Testis (tissue), 2 donors: ENCODE measurements at regions not wholly inside any gene's neighbourhood (a gene's known extent, or its start where the extent isn't known, plus 50 kb on each side); places are given as distances from the start of the nearest gene placed in this dataset.

ENCODE experiments used
- DNase-seq: peaks from one replicate; pipeline ENCODE4 v3.0.0-alpha.2; 2019
- H3K27ac ChIP-seq, 2 donors: fragments of 200-600 bp; sonication (generic); one replicate each; pipeline ENCODE4 v1.5.1; 2019
- H3K27me3 ChIP-seq: fragments of 200-600 bp; sonication (generic); one replicate; pipeline ENCODE4 v1.5.1; 2019
- H3K36me3 ChIP-seq: fragments of 200-600 bp; sonication (generic); one replicate; pipeline ENCODE4 v1.5.1; 2017; ENCODE audit warnings: low read depth; ENCODE audit errors: missing control alignments
- H3K4me1 ChIP-seq: fragments of 200-600 bp; sonication (generic); one replicate; pipeline ENCODE4 v1.5.1; 2019
- H3K4me3 ChIP-seq, 2 donors: fragments of 200-600 bp; sonication (generic); one replicate each; pipeline ENCODE4 v1.5.1; 2017 to 2019
- H3K9me3 ChIP-seq: fragments of 200-600 bp; sonication (generic); one replicate; pipeline ENCODE4 v1.5.1; 2017
- CTCF ChIP-seq, 3 experiments: fragments of 450-650 bp in 2 of 3; fragments of 200-600 bp in 1 of 3; sonication (generic) in 1 of 3; IDR thresholded peaks; one replicate each; pipeline ENCODE4 v1.5.1; 2016 to 2019; ENCODE audit warnings: antibody characterized with exemption in 3 of 3, mild to moderate bottlenecking in 2 of 3, moderate library complexity in 1 of 3
- POLR2A ChIP-seq: fragments of 450-650 bp; IDR thresholded peaks from one replicate; pipeline ENCODE4 v1.6.1; 2017; ENCODE audit warnings: antibody characterized with exemption, mild to moderate bottlenecking, moderate library complexity
- WGBS, 2 donors: methylation state at CpG; one replicate each; pipeline ENCODE4 v1.1.5; 2018; 5-methylcytosine and 5-hydroxymethylcytosine counted together
- intact Hi-C: fragments of 100-400 bp; cut with DNase I; formaldehyde crosslinking; loops from one replicate; pipeline ENCODE4 v1.15.1; 2023; ENCODE audit warnings: low total_unique reads

DNA sequence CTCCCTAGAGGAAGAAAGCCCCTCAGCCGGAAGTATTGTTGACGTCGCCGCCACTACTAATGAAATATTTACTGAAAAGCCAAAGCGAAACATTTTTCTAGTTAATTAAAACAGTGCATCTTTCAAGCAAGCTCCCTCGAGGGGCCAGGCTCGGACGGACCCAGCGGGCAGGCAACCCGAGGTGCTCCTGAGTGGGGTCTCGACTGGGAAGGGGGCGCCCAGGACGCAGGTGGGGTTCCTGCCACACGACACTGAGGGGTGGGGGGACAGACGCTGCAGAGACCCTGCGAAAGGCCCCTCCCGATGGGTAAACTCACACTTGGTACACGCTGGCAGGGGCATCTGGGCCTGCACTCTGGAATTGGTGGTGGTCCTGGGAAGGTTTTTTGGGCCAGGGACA, 72.4 kb upstream of the ADGRA1 start:
- H3K36me3 ChIP-seq: no peaks in the 10 kb centered on the region
- 91% methylated on average over 12 to 18 of the region's 18 CpGs for WGBS, 2 donors
- no peak for DNase-seq
- TF ChIP-seq POLR2A: no peak
- TF ChIP-seq CTCF (IDR thresholded peaks at IDR 0.05): no peak
- H3K4me1 ChIP-seq: no peaks in the 10 kb centered on the region
- no peaks in the 10 kb centered on the region for H3K9me3 ChIP-seq
- intact Hi-C loops: no loop called here
- no peak overlapping the region for H3K27ac ChIP-seq
- H3K27me3 ChIP-seq: no peaks in the 10 kb centered on the region
- H3K4me3 ChIP-seq: no peak overlapping the region

DNA sequence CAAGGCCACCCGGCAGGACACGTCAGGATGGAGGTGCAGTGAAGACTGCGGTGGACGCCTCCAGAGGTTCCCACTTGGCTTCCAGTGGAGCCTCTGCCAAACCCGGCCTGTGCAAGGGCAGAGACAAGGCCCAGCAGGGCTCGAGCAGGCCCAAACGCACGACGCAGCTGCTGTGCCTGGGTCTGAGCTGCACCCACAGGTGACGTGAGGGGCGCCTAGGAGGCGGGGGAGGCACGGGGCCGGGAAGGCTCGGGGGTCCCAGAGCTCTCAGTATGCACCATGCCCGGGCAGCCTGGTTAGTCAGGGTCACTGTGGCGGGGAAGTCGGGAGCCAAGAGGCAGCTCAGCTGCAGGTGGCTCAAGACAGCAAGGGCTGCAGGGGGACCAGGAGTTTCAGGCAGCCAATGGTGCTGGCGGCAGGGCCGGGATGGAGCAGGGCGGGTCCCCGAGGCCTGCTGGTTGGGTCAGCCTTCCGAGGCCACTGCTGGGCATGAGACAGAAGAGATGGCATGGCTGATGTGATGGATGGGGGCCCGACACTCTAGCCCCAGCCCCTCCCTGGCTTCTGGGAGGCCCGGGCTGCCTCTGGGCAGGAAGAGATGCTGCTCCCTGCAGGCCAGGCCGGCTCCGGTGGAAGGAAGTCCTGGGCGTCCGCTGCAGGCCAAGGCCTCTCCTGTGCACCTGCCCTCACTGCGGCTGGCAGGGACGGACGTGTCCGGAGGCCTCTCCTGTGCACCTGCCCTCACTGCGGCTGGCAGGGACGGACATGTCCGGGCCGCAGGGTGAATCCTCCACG, 72.2 kb upstream of the CFAP46 start:
- no peaks in the 10 kb centered on the region for H3K27me3 ChIP-seq
- no peaks in the 10 kb centered on the region for H3K9me3 ChIP-seq
- no peaks in the 10 kb centered on the region for H3K4me1 ChIP-seq
- no peaks in the 10 kb centered on the region for H3K36me3 ChIP-seq
- TF ChIP-seq POLR2A (no peak), CTCF (IDR thresholded peaks at IDR 0.05) (no peak)
- H3K27ac ChIP-seq: no peak overlapping the region
- intact Hi-C loops: no loop called here
- H3K4me3 ChIP-seq: no peak overlapping the region
- WGBS, 2 donors: 92% methylated on average over 14 to 30 of the region's 38 CpGs
- DNase-seq: no peak

GRCh38 chr10:133013463-133013862, 71.1 kb upstream of the CFAP46 start:
- intact Hi-C loops: no loop called here
- no peaks in the 10 kb centered on the region for H3K4me1 ChIP-seq
- WGBS, 2 donors: 66 to 86% methylated on average over 18 of the region's 18 CpGs
- H3K27me3 ChIP-seq: no peaks in the 10 kb centered on the region
- H3K27ac ChIP-seq: no peak overlapping the region
- TF ChIP-seq CTCF (IDR thresholded peaks at IDR 0.05) (no peak), POLR2A (no peak)
- H3K9me3 ChIP-seq: no peaks in the 10 kb centered on the region
- H3K4me3 ChIP-seq: no peak overlapping the region
- H3K36me3 ChIP-seq: no peaks in the 10 kb centered on the region
- no peak for DNase-seq

DNA sequence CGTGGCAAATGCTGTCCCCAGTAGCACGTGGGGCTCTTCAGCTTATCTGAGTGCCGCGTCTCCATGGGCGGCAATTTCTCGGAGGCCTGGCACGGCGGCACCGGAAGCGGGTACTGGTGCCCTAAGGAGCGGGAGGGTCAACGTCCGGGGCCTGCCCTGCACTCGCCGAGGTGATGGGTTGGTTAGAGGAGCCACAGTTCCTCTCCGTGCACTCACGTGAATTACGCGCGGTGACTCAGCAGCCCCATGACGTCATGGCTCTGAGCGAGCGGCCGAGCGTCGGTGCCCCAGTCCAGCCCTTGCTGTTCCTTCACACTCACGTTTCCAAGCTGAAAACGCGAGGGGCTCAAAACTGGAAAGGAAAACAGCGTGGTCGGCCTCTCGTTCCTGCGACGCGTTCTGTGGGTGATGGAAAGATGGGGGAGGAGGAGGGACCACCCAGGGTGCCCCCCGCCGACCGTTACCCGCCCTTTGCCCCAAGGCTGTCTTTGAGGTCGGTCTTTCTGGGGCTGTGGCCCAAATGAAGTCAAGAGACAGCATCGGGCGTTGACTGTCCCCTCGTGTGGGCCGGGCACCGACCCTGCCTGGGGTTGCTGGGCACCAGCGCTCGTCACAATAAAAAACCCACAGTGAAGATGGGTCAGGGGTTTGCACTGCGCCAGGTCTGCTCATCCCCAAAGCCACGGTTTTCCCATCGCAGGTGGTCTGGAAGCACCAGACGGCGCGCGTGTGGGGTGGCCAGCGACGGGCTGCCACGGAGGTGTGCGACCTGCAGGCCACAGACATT, 70.4 kb upstream of the CFAP46 start:
- Histone ChIP-seq H3K9me3 (no peaks in the 10 kb centered on the region), H3K36me3 (no peaks in the 10 kb centered on the region), H3K4me3 (no peak overlapping the region), H3K27ac (peak overlapping the region in 1 of 2 donors; percentile 30), H3K4me1 (no peaks in the 10 kb centered on the region), H3K27me3 (no peaks in the 10 kb centered on the region)
- TF ChIP-seq CTCF (IDR thresholded peaks at IDR 0.05) (no peak), POLR2A (no peak)
- whole genome bisulfite sequencing, 2 donors: 89 to 92% methylated on average over 43 to 58 of the region's 58 CpGs
- DNase-seq: peak; percentile 27
- intact Hi-C loops: no loop called here
